Astrocyte of the spinal cord (primary cell): ENCODE measurements at regions not wholly inside any gene's neighbourhood (a gene's known extent, or its start where the extent isn't known, plus 50 kb on each side); places are given as distances from the start of the nearest gene placed in this dataset.

ENCODE experiments used
- DNase-seq: peaks from one replicate; pipeline ENCODE4 v3.0.0; 2011; ENCODE audit warnings: low read depth, low spot score
- H3K4me3 ChIP-seq: 2 replicates; pipeline ENCODE4 v1.5.1; 2011; ENCODE audit warnings: low read depth, mild to moderate bottlenecking, low read length, moderate library complexity
- in situ Hi-C: cut with HindIII; loops from 2 replicates; pipeline ENCODE4 v1.10.0; 2017; ENCODE audit warnings: low sequenced_read_pairs
- TF ChIP-seq, protein P1 (sequence below): IDR thresholded peaks from 2 replicates; pipeline ENCODE4 v1.5.1; 2012; ENCODE audit warnings: low read depth, mild to moderate bottlenecking, low read length, inconsistent platforms

DNA sequence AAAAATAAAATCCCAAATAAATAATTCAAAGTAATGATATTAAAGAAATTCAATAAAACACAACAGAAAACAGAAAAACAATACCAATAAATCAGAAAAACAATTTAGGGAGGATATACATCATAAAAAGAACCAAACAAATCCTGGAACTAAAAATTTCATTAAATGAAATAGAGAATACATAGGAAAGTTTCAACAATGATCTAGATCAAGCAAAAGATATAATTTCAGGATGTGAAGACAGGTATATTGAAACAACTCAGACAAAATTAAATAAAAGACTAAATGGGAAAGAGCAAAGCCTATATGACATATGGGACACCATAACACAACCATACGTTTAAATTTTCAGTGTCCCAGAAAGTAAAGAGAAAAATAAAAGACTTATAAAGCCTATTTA, 85.1 kb upstream of the GHR start:
- in situ Hi-C loops, result no loop called here
- DNase-seq, result no peak
- TF ChIP-seq, protein P1, sequence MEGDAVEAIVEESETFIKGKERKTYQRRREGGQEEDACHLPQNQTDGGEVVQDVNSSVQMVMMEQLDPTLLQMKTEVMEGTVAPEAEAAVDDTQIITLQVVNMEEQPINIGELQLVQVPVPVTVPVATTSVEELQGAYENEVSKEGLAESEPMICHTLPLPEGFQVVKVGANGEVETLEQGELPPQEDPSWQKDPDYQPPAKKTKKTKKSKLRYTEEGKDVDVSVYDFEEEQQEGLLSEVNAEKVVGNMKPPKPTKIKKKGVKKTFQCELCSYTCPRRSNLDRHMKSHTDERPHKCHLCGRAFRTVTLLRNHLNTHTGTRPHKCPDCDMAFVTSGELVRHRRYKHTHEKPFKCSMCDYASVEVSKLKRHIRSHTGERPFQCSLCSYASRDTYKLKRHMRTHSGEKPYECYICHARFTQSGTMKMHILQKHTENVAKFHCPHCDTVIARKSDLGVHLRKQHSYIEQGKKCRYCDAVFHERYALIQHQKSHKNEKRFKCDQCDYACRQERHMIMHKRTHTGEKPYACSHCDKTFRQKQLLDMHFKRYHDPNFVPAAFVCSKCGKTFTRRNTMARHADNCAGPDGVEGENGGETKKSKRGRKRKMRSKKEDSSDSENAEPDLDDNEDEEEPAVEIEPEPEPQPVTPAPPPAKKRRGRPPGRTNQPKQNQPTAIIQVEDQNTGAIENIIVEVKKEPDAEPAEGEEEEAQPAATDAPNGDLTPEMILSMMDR, result no peak
- no peak overlapping the region for H3K4me3 ChIP-seq

DNA sequence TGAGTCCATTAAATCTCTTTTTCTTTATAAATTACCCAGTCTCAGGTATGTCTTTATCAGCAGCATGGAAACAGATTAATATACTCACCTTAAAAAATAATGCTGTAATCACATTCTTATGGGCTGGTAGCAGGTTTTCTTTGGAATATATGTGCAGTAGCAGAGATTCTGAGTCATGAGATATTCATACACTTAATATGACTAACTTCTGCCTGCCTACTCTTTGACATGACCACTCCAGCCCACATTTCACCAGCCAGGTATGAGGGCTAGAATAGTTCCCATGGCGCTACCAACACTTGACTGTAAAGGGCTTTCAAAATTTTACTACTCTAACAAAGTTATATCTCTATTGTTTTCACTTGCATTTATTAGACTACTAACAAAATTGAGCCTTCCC, 74.1 kb upstream of the GHR start:
- in situ Hi-C loops, result no loop called here
- no peak overlapping the region for H3K4me3 ChIP-seq
- TF ChIP-seq, protein P1, result no peak
- DNase-seq, result no peak

DNA sequence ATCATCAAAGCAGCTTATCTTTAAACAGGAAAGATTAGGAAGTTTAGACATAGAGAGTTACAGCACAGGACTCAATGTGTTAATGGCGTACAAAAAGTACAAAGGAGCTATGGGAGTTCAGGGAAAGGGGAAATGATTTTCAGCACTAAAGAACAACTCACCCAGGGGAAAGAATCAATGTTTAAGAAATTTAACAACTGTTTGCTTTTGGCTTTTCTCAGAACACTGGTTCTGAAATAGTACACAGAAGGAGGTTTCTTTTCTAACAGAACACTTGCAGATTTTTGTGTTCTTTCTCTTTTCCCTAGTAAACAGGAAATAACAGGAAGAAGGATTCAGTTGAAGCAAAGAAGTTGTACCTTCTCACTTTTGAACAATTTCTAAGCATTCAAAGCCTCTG, 71.3 kb upstream of the GHR start:
- in situ Hi-C loops, result no loop called here
- no peak overlapping the region for H3K4me3 ChIP-seq
- TF ChIP-seq, protein P1, result no peak
- DNase-seq, result no peak

GRCh38 chr5:42360056-42360455, 63.2 kb upstream of the GHR start:
- TF ChIP-seq, protein P1, result no peak
- DNase-seq, result peak; percentile 56
- in situ Hi-C loops, result no loop called here
- H3K4me3 ChIP-seq, result no peak overlapping the region

GRCh38 chr5:42360616-42361314, 62.5 kb upstream of the GHR start:
- DNase-seq, result peak; percentile 5
- no peak overlapping the region for H3K4me3 ChIP-seq
- in situ Hi-C loops, result no loop called here
- TF ChIP-seq, protein P1, result no peak

GRCh38 chr5:42361315-42361688, 61.9 kb upstream of the GHR start:
- peak; percentile 1 for DNase-seq
- in situ Hi-C loops, result no loop called here
- no peak overlapping the region for H3K4me3 ChIP-seq
- TF ChIP-seq, protein P1, result no peak
